A673 (cell line): ENCODE measurements at regions not wholly inside any gene's neighbourhood (a gene's known extent, or its start where the extent isn't known, plus 50 kb on each side); places are given as distances from the start of the nearest gene placed in this dataset.

ENCODE experiments used
- EZH2 ChIP-seq: fragments of 200-600 bp; sonication (generic); IDR thresholded peaks from 2 replicates; pipeline ENCODE4 v1.6.1; 2017; ENCODE audit warnings: borderline replicate concordance, low read depth, mild to moderate bottlenecking, mixed read lengths, antibody characterized with exemption, low read length; ENCODE audit not compliant: poor library complexity, severe bottlenecking
- TF ChIP-seq, protein P1 (sequence below): fragments of 300-800, 200-600 bp; sonication (generic); conservative IDR thresholded peaks from 2 replicates; pipeline ENCODE4 v1.5.1; 2017; ENCODE audit warnings: low read depth, mild to moderate bottlenecking, antibody characterized with exemption, low read length, moderate library complexity, mixed read lengths

DNA sequence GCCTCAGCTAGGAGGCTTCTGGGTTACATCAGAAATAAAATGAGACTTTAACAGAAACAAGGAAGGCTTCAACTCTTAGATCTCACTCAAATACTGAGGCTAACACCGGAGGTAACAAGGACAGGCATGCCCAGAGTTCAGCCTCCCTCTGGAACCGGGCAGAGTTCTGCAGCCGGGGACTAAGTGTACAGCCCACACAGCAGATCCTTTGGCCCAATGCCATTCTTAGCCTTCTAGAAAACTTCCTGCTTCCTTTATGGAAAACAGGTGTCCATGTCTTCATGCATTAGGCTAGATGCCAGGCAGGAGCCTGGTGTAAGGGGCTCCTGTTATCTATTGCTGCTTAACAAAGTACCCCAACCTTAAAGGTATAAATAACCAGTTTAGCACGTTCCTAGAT, 369.7 kb downstream of the BCOR start:
- TF ChIP-seq, protein P1, sequence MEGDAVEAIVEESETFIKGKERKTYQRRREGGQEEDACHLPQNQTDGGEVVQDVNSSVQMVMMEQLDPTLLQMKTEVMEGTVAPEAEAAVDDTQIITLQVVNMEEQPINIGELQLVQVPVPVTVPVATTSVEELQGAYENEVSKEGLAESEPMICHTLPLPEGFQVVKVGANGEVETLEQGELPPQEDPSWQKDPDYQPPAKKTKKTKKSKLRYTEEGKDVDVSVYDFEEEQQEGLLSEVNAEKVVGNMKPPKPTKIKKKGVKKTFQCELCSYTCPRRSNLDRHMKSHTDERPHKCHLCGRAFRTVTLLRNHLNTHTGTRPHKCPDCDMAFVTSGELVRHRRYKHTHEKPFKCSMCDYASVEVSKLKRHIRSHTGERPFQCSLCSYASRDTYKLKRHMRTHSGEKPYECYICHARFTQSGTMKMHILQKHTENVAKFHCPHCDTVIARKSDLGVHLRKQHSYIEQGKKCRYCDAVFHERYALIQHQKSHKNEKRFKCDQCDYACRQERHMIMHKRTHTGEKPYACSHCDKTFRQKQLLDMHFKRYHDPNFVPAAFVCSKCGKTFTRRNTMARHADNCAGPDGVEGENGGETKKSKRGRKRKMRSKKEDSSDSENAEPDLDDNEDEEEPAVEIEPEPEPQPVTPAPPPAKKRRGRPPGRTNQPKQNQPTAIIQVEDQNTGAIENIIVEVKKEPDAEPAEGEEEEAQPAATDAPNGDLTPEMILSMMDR = no peak
- TF ChIP-seq EZH2 = no peak
